ENCODE measurements at regions not wholly inside any gene's neighbourhood (a gene's known extent, or its start where the extent isn't known, plus 50 kb on each side); places are given as distances from the start of the nearest gene placed in this dataset.

DNA sequence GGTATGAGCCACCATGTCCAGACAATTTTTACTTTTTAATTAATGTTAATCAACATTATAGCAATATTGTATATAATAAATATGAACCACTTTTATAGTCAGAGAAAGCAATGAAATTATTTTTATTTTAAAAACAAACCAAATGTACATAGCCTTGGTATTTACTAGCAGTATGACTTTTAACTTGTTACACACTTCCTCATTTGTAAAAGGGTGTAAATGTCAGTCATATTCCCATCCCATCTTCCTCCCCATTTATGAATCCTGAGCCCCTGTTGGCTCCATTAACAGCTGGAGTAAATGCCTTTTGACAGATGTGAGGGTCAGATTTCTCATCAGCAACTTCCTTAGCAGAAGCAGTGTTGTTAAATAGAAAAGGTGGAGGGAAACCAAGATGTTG, 179.6 kb upstream of the SPRY1 start:
- TF ChIP-seq EZH2 (IDR thresholded peaks at IDR 0.05; ENCODE audit: borderline replicate concordance, low read depth, low read length, severe bottlenecking): no peak
- TF ChIP-seq, protein P1, sequence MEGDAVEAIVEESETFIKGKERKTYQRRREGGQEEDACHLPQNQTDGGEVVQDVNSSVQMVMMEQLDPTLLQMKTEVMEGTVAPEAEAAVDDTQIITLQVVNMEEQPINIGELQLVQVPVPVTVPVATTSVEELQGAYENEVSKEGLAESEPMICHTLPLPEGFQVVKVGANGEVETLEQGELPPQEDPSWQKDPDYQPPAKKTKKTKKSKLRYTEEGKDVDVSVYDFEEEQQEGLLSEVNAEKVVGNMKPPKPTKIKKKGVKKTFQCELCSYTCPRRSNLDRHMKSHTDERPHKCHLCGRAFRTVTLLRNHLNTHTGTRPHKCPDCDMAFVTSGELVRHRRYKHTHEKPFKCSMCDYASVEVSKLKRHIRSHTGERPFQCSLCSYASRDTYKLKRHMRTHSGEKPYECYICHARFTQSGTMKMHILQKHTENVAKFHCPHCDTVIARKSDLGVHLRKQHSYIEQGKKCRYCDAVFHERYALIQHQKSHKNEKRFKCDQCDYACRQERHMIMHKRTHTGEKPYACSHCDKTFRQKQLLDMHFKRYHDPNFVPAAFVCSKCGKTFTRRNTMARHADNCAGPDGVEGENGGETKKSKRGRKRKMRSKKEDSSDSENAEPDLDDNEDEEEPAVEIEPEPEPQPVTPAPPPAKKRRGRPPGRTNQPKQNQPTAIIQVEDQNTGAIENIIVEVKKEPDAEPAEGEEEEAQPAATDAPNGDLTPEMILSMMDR (IDR thresholded peaks at IDR 0.05; ENCODE audit: borderline replicate concordance, extremely low read depth, low read length, poor library complexity, severe bottlenecking): no peak
